Cardiac muscle cell (in vitro differentiated cells and primary cell): ENCODE measurements at regions not wholly inside any gene's neighbourhood (a gene's known extent, or its start where the extent isn't known, plus 50 kb on each side); places are given as distances from the start of the nearest gene placed in this dataset.

Experiments
- DNase-seq, 2 donors: peaks; one replicate each; pipeline versions ENCODE4 v3.0.0 to v3.0.0-alpha.2; 2010 to 2017; ENCODE audit warnings: low read depth in 1 of 2, low spot score in 1 of 2
- H3K27ac ChIP-seq: fragments of 200-600 bp; sonication (generic); 2 replicates; pipeline ENCODE4 v1.5.1; 2016
- H3K27me3 ChIP-seq: fragments of 200-600 bp; sonication (generic); 2 replicates; pipeline ENCODE4 v1.6.0; 2016; ENCODE audit warnings: control low read depth
- H3K36me3 ChIP-seq: fragments of 200-600 bp; sonication (generic); 2 replicates; pipeline ENCODE4 v1.5.1; 2016; ENCODE audit warnings: control low read depth
- H3K4me1 ChIP-seq: fragments of 200-600 bp; sonication (generic); 2 replicates; pipeline ENCODE4 v1.8.1; 2017; ENCODE audit warnings: low read depth, mild to moderate bottlenecking, mixed run types
- H3K4me3 ChIP-seq: fragments of 200-600 bp; sonication (generic); 2 replicates; pipeline ENCODE4 v1.5.1; 2016; ENCODE audit warnings: mild to moderate bottlenecking
- H3K9me3 ChIP-seq: fragments of 200-600 bp; sonication (generic); 2 replicates; pipeline ENCODE4 v1.5.1; 2017; ENCODE audit warnings: low read depth, mild to moderate bottlenecking, control low read depth
- TF ChIP-seq, protein P1 (sequence below): IDR thresholded peaks from 2 replicates; pipeline ENCODE4 v1.5.1; 2012; ENCODE audit warnings: low read depth, mild to moderate bottlenecking, low read length

DNA sequence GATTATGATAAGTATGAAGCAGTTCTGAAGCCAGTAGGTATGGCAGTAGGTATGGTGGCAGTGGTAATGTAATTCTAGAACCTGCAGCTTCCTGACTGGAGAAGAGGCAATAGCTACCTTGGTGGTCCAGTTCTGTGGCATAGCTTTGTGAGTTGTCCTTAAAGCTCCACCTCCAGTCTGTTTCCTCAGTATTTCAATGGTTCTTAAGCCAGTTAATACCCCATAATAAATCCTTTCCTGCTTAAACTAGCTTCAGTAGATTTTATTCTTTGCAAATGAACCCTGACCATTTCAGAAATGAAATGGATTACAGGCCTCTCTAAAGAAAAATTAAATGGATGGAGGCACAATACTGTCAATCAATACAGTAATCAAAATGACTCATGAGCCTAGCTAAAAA is 117.8 kb upstream of the KRAS start:
- H3K4me1 ChIP-seq, result peaks cover 20% of the 10 kb centered on the region
- DNase-seq, result no peak
- no peak overlapping the region for H3K27ac ChIP-seq
- H3K4me3 ChIP-seq, result no peak overlapping the region
- no peaks in the 10 kb centered on the region for H3K27me3 ChIP-seq
- H3K36me3 ChIP-seq, result no peaks in the 10 kb centered on the region
- TF ChIP-seq, protein P1, sequence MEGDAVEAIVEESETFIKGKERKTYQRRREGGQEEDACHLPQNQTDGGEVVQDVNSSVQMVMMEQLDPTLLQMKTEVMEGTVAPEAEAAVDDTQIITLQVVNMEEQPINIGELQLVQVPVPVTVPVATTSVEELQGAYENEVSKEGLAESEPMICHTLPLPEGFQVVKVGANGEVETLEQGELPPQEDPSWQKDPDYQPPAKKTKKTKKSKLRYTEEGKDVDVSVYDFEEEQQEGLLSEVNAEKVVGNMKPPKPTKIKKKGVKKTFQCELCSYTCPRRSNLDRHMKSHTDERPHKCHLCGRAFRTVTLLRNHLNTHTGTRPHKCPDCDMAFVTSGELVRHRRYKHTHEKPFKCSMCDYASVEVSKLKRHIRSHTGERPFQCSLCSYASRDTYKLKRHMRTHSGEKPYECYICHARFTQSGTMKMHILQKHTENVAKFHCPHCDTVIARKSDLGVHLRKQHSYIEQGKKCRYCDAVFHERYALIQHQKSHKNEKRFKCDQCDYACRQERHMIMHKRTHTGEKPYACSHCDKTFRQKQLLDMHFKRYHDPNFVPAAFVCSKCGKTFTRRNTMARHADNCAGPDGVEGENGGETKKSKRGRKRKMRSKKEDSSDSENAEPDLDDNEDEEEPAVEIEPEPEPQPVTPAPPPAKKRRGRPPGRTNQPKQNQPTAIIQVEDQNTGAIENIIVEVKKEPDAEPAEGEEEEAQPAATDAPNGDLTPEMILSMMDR, result no peak
- H3K9me3 ChIP-seq, result no peaks in the 10 kb centered on the region

DNA sequence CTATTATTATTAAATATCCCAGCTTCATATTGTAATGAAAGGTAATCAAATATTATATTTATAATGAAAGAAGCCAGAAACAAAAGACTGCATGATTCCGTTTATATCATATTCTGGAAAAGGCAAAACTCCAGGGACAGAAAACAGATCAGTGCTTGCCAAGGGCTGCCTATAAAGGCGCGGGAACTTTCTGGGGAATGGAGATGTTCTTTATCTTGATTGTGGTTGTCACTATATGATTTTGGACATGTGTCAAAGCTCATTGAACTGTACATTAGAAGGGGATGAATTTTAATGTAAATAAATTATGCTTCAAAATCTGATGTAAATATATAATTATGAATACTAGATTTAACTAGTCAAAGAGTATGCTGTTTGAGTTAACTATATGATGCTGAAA is 115.4 kb upstream of the KRAS start:
- H3K4me1 ChIP-seq, result peaks cover 13% of the 10 kb centered on the region
- H3K27ac ChIP-seq, result no peak overlapping the region
- H3K4me3 ChIP-seq, result no peak overlapping the region
- no peaks in the 10 kb centered on the region for H3K36me3 ChIP-seq
- H3K27me3 ChIP-seq, result no peaks in the 10 kb centered on the region
- TF ChIP-seq, protein P1, result no peak
- no peak for DNase-seq
- no peaks in the 10 kb centered on the region for H3K9me3 ChIP-seq

DNA sequence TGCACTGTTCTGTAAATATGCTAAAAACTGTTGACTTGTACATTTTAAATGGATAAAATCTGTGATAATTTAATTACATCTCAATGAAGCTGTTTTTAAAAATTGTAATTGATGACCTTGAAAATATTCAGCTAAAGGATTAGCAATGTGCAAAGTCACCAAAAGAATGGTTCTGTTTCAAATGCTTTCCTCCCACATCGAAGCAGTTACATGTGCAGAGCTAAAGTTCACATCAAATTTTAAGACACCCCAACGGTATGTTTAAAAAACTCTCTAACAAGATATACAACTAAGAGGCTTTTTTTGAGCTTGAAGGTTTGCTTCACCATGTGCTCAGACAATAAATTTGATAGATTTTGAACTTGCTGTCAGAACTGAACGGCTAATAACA is 114.6 kb upstream of the KRAS start:
- TF ChIP-seq, protein P1, result no peak
- Histone ChIP-seq H3K4me1 (peaks cover 13% of the 10 kb centered on the region), H3K27me3 (no peaks in the 10 kb centered on the region), H3K4me3 (no peak overlapping the region), H3K36me3 (no peaks in the 10 kb centered on the region), H3K9me3 (no peaks in the 10 kb centered on the region), H3K27ac (no peak overlapping the region)
- DNase-seq, result no peak

DNA sequence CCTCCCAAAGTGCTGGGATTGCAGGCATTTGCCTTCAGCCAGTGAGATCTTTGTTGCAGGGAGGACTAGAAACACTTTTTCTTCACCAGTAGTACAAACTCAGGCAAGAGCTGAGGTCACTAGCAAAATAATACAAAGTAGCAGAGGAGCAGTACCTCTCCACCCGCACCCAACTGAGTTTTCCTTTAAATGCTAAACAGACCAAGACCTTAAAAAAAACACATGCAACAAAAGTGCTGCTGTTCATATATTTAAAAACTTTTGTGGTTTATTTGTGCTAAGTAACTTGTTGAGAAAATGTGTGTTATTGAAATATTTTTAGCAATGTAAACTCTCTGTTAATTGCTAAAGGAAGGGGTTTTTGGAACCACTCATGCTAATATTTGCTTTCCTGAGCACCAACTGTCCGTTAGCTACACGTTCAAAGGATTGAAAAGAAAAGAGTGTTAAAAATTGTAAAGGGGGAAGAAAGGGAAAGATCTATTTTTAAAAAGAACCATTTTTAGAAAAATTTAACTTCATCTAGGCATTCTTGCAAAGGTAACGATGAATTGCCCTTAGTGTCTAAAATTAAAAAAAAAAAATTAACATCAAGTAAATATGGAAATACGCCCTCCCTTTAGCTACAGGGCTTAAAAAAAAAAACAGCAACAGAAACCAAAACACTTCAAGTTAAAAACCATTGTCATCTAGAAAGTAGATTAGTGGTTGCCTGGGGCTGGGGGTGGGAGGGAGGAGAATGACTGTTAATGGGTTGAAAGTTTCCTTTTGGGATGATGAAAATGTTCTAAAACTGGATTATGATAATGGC is 114.0 kb upstream of the KRAS start:
- TF ChIP-seq, protein P1, result no peak
- H3K27ac ChIP-seq, result no peak overlapping the region
- H3K27me3 ChIP-seq, result no peaks in the 10 kb centered on the region
- no peaks in the 10 kb centered on the region for H3K36me3 ChIP-seq
- no peaks in the 10 kb centered on the region for H3K9me3 ChIP-seq
- DNase-seq, result no peak
- peaks cover 13% of the 10 kb centered on the region for H3K4me1 ChIP-seq
- H3K4me3 ChIP-seq, result no peak overlapping the region

DNA sequence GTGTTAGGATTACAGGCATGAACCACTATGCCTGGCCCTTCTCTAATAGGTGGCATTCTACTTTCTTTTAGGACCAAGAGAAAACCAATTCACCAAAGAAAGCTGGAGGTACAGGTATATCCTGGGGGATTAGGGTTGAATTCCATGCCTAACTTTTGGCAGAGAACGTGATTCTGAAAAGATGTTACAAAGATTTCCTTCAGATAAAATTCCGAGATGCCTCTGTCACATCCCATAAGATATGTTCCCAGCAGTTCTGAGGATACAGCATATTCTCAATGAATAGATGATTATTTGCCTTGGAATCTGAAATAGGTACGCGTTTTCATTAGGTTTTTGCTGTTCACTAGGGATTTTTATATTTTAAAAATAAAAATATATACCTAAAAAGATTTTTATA is 111.9 kb upstream of the KRAS start:
- no peak overlapping the region for H3K4me3 ChIP-seq
- no peak for DNase-seq
- no peaks in the 10 kb centered on the region for H3K36me3 ChIP-seq
- no peak overlapping the region for H3K27ac ChIP-seq
- peaks cover 13% of the 10 kb centered on the region for H3K4me1 ChIP-seq
- TF ChIP-seq, protein P1, result no peak
- no peaks in the 10 kb centered on the region for H3K9me3 ChIP-seq
- no peaks in the 10 kb centered on the region for H3K27me3 ChIP-seq
